Hematopoietic multipotent progenitor cell (in vitro differentiated cells): ENCODE measurements at regions not wholly inside any gene's neighbourhood (a gene's known extent, or its start where the extent isn't known, plus 50 kb on each side); places are given as distances from the start of the nearest gene placed in this dataset.

Experiments
- DNase-seq, 3 donors: peaks; one replicate each; pipeline ENCODE4 v3.0.0-alpha.2; 2011 to 2015; ENCODE audit warnings: low read depth in 2 of 3, low spot score in 2 of 3

GRCh38 chr3:181855825-181856224, 144.1 kb downstream of the SOX2 start:
- DNase-seq: no peak

- no peak for DNase-seq
Observed at GRCh38 chr3:181859518-181859917, 147.8 kb downstream of the SOX2 start.

GRCh38 chr3:181860235-181860634, 148.5 kb downstream of the SOX2 start:
- no peak for DNase-seq

GRCh38 chr3:181862502-181862901, 150.8 kb downstream of the SOX2 start:
- DNase-seq: no peak

- DNase-seq: no peak
Observed at GRCh38 chr3:181868576-181869082, 156.9 kb downstream of the SOX2 start.

- no peak for DNase-seq
Observed at GRCh38 chr3:181872887-181873286, 161.2 kb downstream of the SOX2 start.

- no peak for DNase-seq
Observed at GRCh38 chr3:181879926-181880325, 168.2 kb downstream of the SOX2 start.

GRCh38 chr3:181880331-181880730, 168.6 kb downstream of the SOX2 start:
- no peak for DNase-seq

- DNase-seq: no peak
Observed at GRCh38 chr3:181881749-181882148, 170.0 kb downstream of the SOX2 start.

GRCh38 chr3:181885868-181886630, 174.3 kb downstream of the SOX2 start:
- no peak for DNase-seq

- no peak for DNase-seq
Observed at GRCh38 chr3:181886676-181887075, 175.0 kb downstream of the SOX2 start.

GRCh38 chr3:181887685-181888084, 176.0 kb downstream of the SOX2 start:
- DNase-seq: no peak

- DNase-seq: no peak
Observed at GRCh38 chr3:181888234-181888633, 176.5 kb downstream of the SOX2 start.

GRCh38 chr3:181892848-181893247, 181.1 kb downstream of the SOX2 start:
- DNase-seq: no peak

GRCh38 chr3:181896605-181897004, 184.9 kb downstream of the SOX2 start:
- DNase-seq: no peak

GRCh38 chr3:181899702-181900101, 188.0 kb downstream of the SOX2 start:
- DNase-seq: no peak

- DNase-seq: no peak
Observed at GRCh38 chr3:181901626-181902025, 189.9 kb downstream of the SOX2 start.

GRCh38 chr3:181906338-181906737, 194.6 kb downstream of the SOX2 start:
- no peak for DNase-seq

- no peak for DNase-seq
Observed at GRCh38 chr3:181909241-181909640, 197.5 kb downstream of the SOX2 start.

- DNase-seq: no peak
Observed at GRCh38 chr3:181912384-181912783, 200.7 kb downstream of the SOX2 start.

- DNase-seq: no peak
Observed at GRCh38 chr3:181913254-181913653, 201.5 kb downstream of the SOX2 start.

GRCh38 chr3:181915551-181915950, 203.8 kb downstream of the SOX2 start:
- DNase-seq: no peak

GRCh38 chr3:181916013-181916412, 204.3 kb downstream of the SOX2 start:
- DNase-seq: no peak
